Heart right ventricle (tissue), 16 donors: ENCODE measurements at regions not wholly inside any gene's neighbourhood (a gene's known extent, or its start where the extent isn't known, plus 50 kb on each side); places are given as distances from the start of the nearest gene placed in this dataset.

Experiments used
- ATAC-seq, 8 donors: fragments of 200-7000 bp; cut with Tn5 transposase; one replicate each; pipeline ENCODE4 v1.9.1; 2020; ENCODE audit warnings: mild to moderate bottlenecking in 8 of 8, moderate library complexity in 8 of 8, moderate number of reproducible peaks in 1 of 8
- DNase-seq, 2 donors: peaks; one replicate each; pipeline ENCODE4 v3.0.0-alpha.2; 2020
- H3K27ac ChIP-seq, 10 donors: fragments of 200-600 bp; sonication (generic) in 2 of 10; one replicate each; pipeline versions ENCODE4 v1.5.0 to v1.8.0; 2020 to 2022; ENCODE audit warnings: mild to moderate bottlenecking in 3 of 10
- H3K27me3 ChIP-seq, 7 donors: fragments of 200-600 bp; one replicate each; pipeline ENCODE4 v1.8.0; 2021 to 2022; ENCODE audit warnings: mild to moderate bottlenecking in 2 of 7
- H3K36me3 ChIP-seq, 9 donors: fragments of 200-600 bp; sonication (generic) in 1 of 9; one replicate each; pipeline versions ENCODE4 v1.5.0 to v1.8.0; 2020 to 2022; ENCODE audit warnings: mild to moderate bottlenecking in 2 of 9
- H3K4me1 ChIP-seq, 9 donors: fragments of 200-600 bp; sonication (generic) in 1 of 9; one replicate each; pipeline versions ENCODE4 v1.5.0 to v1.8.0; 2020 to 2022; ENCODE audit warnings: mild to moderate bottlenecking in 4 of 9
- H3K4me3 ChIP-seq, 10 donors: fragments of 200-600 bp; sonication (generic) in 2 of 10; one replicate each; pipeline versions ENCODE4 v1.5.0 to v1.8.0; 2020 to 2022; ENCODE audit warnings: mild to moderate bottlenecking in 7 of 10, moderate library complexity in 2 of 10
- H3K9me3 ChIP-seq, 11 donors: fragments of 200-600 bp in 10 of 11; sonication (generic) in 2 of 11; one replicate each; pipeline versions ENCODE4 v1.5.0 to v1.8.0; 2013 to 2022; ENCODE audit warnings: mild to moderate bottlenecking in 2 of 11, control low read depth in 1 of 11, moderate library complexity in 1 of 11
- WGBS, 2 donors: extraction: QIAGEN DNeasy Blood & Tissue Kit; methylation state at CpG; one replicate each; pipeline ENCODE4 v1.1.7; 2013; ENCODE audit warnings: inconsistent platforms in 1 of 2; 5-methylcytosine and 5-hydroxymethylcytosine counted together
- intact Hi-C, 10 donors: fragments of 100-400 bp; cut with DNase I; formaldehyde crosslinking; loops; one replicate each; pipeline versions ENCODE4 v1.11.1 to v1.14.2; 2022
- TF ChIP-seq, protein P1 (sequence below), 9 donors: fragments of 200-600 bp; sonication (generic) in 2 of 9; IDR thresholded peaks; one replicate each; pipeline versions ENCODE4 v1.5.0 to v1.8.0; 2021 to 2022; ENCODE audit warnings: antibody characterized with exemption in 9 of 9, mild to moderate bottlenecking in 5 of 9, moderate library complexity in 1 of 9
- donor health status: Arrhythmogenic right ventricular cardiomyopathy.
- donor health status: ischemic (EF 13 %, LVEDD 7.1; RV severe dilation, severe dysfunction).
- donor health status: healthy with polysubstance abuse.
- donor health status: DM: no; HTN: yes; CAD: no.
- donor health status: DM: no; HTN: no; CAD: no.
- donor health status: ischemic (EF 25% LVEDD 6.9; RV normal size, moderate dysfunction).
- donor health status: ischemic (EF 25% LVEDD 5.7; RV mildly dilated, moderate dysfunction).
- donor health status: healthy.
- donor health status: DM: yes; HTN: yes; CAD: no.
- donor health status: Ischemic cardiomyopathy.
- donor health status: ischemic (EF 35%, LVEDD 5.7; RV mildly dilated, moderate dysfunction).
- donor health status: nonischemic (EF 11% LVEDD 7.7; RV severe dilation, severe dysfunction).
- donor health status: DM: yes; HTN: yes; CAD: no.
- donor health status: PGD.
- donor health status: ischemic (EF 29% LVEDD 5.4; RV normal size, mild dysfunction).
- donor health status: nonischemic (EF 23%, LVEDD 6.1; RV moderate dilation, normal function).

DNA sequence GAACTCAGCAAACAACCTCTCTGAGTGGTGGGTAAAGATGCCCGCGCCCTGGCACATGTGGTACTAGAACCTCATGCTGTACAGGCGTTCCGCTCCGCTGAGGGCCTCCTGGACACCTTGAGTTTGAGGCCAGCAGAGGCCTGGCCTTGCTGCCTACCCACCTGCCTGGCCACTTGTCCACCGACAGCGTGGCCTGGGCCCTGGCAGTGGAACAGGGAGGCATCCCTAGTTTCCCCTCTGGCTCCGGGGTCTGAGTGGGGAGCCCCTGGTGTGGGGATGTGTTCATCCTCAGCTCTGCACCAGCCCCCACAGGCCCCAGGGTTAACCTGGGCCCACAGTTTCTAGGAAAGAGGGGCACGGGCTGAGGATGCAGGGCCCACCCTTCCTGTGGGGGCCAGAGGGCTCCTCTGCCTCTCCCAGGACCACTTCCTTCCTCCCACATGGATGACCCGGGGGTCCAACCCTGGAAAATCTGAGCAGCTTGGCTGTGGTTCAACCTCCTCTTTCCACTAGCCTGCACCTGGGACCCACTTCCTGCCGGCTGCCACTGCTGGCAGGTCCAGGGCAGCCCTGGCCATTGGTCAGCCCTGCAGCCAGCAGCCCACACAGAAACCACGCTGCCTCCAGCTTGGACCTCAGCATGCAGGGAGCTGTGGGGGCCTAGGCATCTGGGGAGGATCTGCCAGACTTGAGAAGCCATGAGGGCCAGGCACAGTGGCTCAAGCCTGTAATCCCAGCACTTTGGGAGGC is 53.3 kb upstream of the COL18A1 start:
- Histone ChIP-seq H3K27ac (peak overlapping the region in 3 of 10 donors; percentile 12 to 58 (median 34)), H3K27me3 (no peaks in the 10 kb centered on the region), H3K9me3 (no peaks in the 10 kb centered on the region), H3K4me1 (peaks cover 15 to 77% (median 55%) of the 10 kb centered on the region in 9 donors), H3K36me3 (no peaks in the 10 kb centered on the region), H3K4me3 (no peak overlapping the region)
- WGBS, 2 donors: 85 to 86% methylated on average over 12 of the region's 12 CpGs
- DNase-seq (peak in 1 of 2 donors; percentile 10), ATAC-seq (peak in 1 of 8 donors; percentile 17)
- intact Hi-C loops: loop anchor here in 2 of 10 donors (5.0 to 10.0 kb wide), 2 partner anchors 34 to 47 kb away; no protein-coding TSS in a partner anchor
- TF ChIP-seq, protein P1, sequence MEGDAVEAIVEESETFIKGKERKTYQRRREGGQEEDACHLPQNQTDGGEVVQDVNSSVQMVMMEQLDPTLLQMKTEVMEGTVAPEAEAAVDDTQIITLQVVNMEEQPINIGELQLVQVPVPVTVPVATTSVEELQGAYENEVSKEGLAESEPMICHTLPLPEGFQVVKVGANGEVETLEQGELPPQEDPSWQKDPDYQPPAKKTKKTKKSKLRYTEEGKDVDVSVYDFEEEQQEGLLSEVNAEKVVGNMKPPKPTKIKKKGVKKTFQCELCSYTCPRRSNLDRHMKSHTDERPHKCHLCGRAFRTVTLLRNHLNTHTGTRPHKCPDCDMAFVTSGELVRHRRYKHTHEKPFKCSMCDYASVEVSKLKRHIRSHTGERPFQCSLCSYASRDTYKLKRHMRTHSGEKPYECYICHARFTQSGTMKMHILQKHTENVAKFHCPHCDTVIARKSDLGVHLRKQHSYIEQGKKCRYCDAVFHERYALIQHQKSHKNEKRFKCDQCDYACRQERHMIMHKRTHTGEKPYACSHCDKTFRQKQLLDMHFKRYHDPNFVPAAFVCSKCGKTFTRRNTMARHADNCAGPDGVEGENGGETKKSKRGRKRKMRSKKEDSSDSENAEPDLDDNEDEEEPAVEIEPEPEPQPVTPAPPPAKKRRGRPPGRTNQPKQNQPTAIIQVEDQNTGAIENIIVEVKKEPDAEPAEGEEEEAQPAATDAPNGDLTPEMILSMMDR (IDR thresholded peaks at IDR 0.05): no peak

GRCh38 chr21:45352621-45353139 is 52.3 kb upstream of the COL18A1 start:
- ATAC-seq (no peak), DNase-seq (peak in 1 of 2 donors; percentile 15)
- 84 to 86% methylated on average over 26 of the region's 26 CpGs for WGBS, 2 donors
- no peaks in the 10 kb centered on the region for H3K9me3 ChIP-seq
- H3K27me3 ChIP-seq: no peaks in the 10 kb centered on the region
- no peak overlapping the region for H3K4me3 ChIP-seq
- TF ChIP-seq, protein P1 (IDR thresholded peaks at IDR 0.05): no peak
- intact Hi-C loops: loop anchor here in 2 of 10 donors (5.0 to 10.0 kb wide), 2 partner anchors 35 to 48 kb away; no protein-coding TSS in a partner anchor
- H3K36me3 ChIP-seq: no peaks in the 10 kb centered on the region
- peaks cover 23 to 86% (median 64%) of the 10 kb centered on the region in 9 donors for H3K4me1 ChIP-seq
- H3K27ac ChIP-seq: peak overlapping the region in 3 of 10 donors; percentile 25 to 34 (median 26)

GRCh38 chr21:45353200-45353599 is 51.8 kb upstream of the COL18A1 start:
- intact Hi-C loops: loop anchor here in 2 of 10 donors (5.0 to 10.0 kb wide), 2 partner anchors 36 to 48 kb away; no protein-coding TSS in a partner anchor
- 53 to 55% methylated on average over 3 of the region's 3 CpGs for WGBS, 2 donors

DNA sequence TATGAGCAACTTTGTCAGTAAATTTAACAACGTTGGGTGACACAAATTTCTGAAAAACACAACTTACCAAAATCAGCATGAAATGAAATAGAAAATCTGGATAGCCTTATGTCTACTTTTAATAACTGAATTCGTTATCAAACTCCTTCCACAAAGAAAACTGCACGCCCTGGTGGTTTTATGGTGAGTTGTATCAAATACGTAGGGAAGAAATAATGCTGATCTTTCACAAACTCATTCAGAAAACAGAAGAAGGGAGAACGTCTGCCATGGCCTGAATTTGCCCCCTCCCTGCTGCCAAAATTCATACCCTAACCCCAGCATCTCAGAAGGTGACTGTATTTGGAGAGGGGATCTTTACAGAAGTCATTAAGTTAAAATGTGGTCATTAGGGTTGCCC is 50.0 kb upstream of the COL18A1 start:
- peaks cover 33 to 85% (median 59%) of the 10 kb centered on the region in 9 donors for H3K4me1 ChIP-seq
- DNase-seq (no peak), ATAC-seq (no peak)
- WGBS, 2 donors: 60 to 73% methylated on average over 5 of the region's 5 CpGs
- no peak overlapping the region for H3K4me3 ChIP-seq
- H3K36me3 ChIP-seq: no peaks in the 10 kb centered on the region
- TF ChIP-seq, protein P1 (IDR thresholded peaks at IDR 0.05): peak in 2 of 9 donors; percentile 19 to 20
- peak overlapping the region in 8 of 10 donors; percentile 32 to 93 (median 88) for H3K27ac ChIP-seq
- no peaks in the 10 kb centered on the region for H3K27me3 ChIP-seq
- intact Hi-C loops: loop anchor here in 6 of 10 donors (5.0 to 10.0 kb wide), 4 partner anchors 38 to 53 kb away; no protein-coding TSS in a partner anchor
- H3K9me3 ChIP-seq: no peaks in the 10 kb centered on the region

More at GRCh38 chr21:45353200-45353599, 51.8 kb upstream of the COL18A1 start:
- Histone ChIP-seq H3K9me3 (no peaks in the 10 kb centered on the region), H3K27me3 (no peaks in the 10 kb centered on the region), H3K4me3 (no peak overlapping the region), H3K36me3 (no peaks in the 10 kb centered on the region), H3K4me1 (peaks cover 28 to 86% (median 64%) of the 10 kb centered on the region in 9 donors), H3K27ac (no peak overlapping the region)
- DNase-seq (peak in 1 of 2 donors; percentile 2), ATAC-seq (no peak)
- TF ChIP-seq, protein P1 (IDR thresholded peaks at IDR 0.05): no peak
